Kidney (tissue), 13 donors: ENCODE measurements at regions not wholly inside any gene's neighbourhood (a gene's known extent, or its start where the extent isn't known, plus 50 kb on each side); places are given as distances from the start of the nearest gene placed in this dataset.

Experiments used
- DNase-seq, 5 donors: peaks; one replicate each; pipeline ENCODE4 v3.0.0-alpha.2; 2013 to 2020
- FAIRE-seq: peaks from 2 replicates; lab custom pipeline; 2012; peaks lifted over from hg19 to GRCh38; lab: Jason Lieb, UNC
- H3K27ac ChIP-seq, 2 donors: one replicate each; pipeline ENCODE4 v1.7.0; 2013; ENCODE audit warnings: low read depth in 2 of 2, low read length in 2 of 2, inconsistent platforms in 1 of 2
- H3K27me3 ChIP-seq: one replicate; pipeline ENCODE4 v1.7.1; 2013; ENCODE audit warnings: low read length, inconsistent platforms; ENCODE audit not compliant: control insufficient read depth, insufficient read depth
- H3K36me3 ChIP-seq, 3 donors: one replicate each; pipeline versions ENCODE4 v1.7.0 to v1.7.1; 2013; ENCODE audit warnings: low read length in 3 of 3, control low read depth in 1 of 3, inconsistent platforms in 1 of 3; ENCODE audit not compliant: insufficient read depth in 3 of 3, control insufficient read depth in 2 of 3
- H3K4me1 ChIP-seq, 3 donors: one replicate each; pipeline versions ENCODE4 v1.7.0 to v1.7.1; 2013; ENCODE audit warnings: low read length in 3 of 3, inconsistent platforms in 1 of 3, low read depth in 1 of 3; ENCODE audit not compliant: control insufficient read depth in 2 of 3, insufficient read depth in 2 of 3
- H3K4me3 ChIP-seq, 3 donors: one replicate each; pipeline versions ENCODE4 v1.7.0 to v1.8.1; 2013; ENCODE audit warnings: low read length in 3 of 3, control low read depth in 1 of 3, inconsistent platforms in 1 of 3
- H3K9ac ChIP-seq, 3 donors: one replicate each; pipeline versions ENCODE4 v1.7.0 to v1.7.1; 2013; ENCODE audit warnings: low read length in 3 of 3, control low read depth in 1 of 3, inconsistent platforms in 1 of 3
- H3K9me3 ChIP-seq, 3 donors: one replicate each; pipeline versions ENCODE4 v1.7.0 to v1.7.1; 2013; ENCODE audit warnings: low read length in 3 of 3, control low read depth in 1 of 3, inconsistent platforms in 1 of 3; ENCODE audit not compliant: control insufficient read depth in 2 of 3, insufficient read depth in 1 of 3
- CTCF ChIP-seq: IDR thresholded peaks from 3 replicates; pipeline ENCODE4 v1.5.1; 2012; ENCODE audit warnings: mild to moderate bottlenecking, moderate library complexity, borderline replicate concordance; ENCODE audit not compliant: insufficient read depth; ENCODE audit errors: extremely low read depth
- intact Hi-C: fragments of 100-400 bp; cut with DNase I; formaldehyde crosslinking; loops from one replicate; pipeline ENCODE4 v1.11.1; 2022
- donor health status: control.
- donor health status: control.
- donor health status: control.
- donor health status: control.
- donor health status: control.
- donor health status: DM: yes; HTN: yes; CAD: no.
- donor health status: Normal renal cell carcinoma (clear cell type).

GRCh38 chr15:29437888-29438702 lies 168.5 kb upstream of the NSMCE3 start:
- H3K27ac ChIP-seq = no peak overlapping the region
- no peak overlapping the region for H3K4me3 ChIP-seq
- FAIRE-seq = no peak
- H3K27me3 ChIP-seq = no peaks in the 10 kb centered on the region
- intact Hi-C loops = no loop called here
- no peak overlapping the region for H3K9ac ChIP-seq
- peak in 2 of 5 donors; percentile 8 to 14 for DNase-seq
- H3K4me1 ChIP-seq = no peaks in the 10 kb centered on the region
- H3K36me3 ChIP-seq = no peaks in the 10 kb centered on the region
- TF ChIP-seq CTCF = no peak
- no peaks in the 10 kb centered on the region for H3K9me3 ChIP-seq

GRCh38 chr15:29435811-29436210 lies 166.2 kb upstream of the NSMCE3 start:
- DNase-seq (no peak), FAIRE-seq (no peak)
- Histone ChIP-seq H3K4me1 (no peaks in the 10 kb centered on the region), H3K27me3 (no peaks in the 10 kb centered on the region), H3K9me3 (no peaks in the 10 kb centered on the region), H3K9ac (no peak overlapping the region), H3K27ac (no peak overlapping the region), H3K4me3 (no peak overlapping the region), H3K36me3 (no peaks in the 10 kb centered on the region)
- intact Hi-C loops = no loop called here
- TF ChIP-seq CTCF = no peak

- Histone ChIP-seq H3K4me1 (no peaks in the 10 kb centered on the region), H3K9ac (no peak overlapping the region), H3K27ac (no peak overlapping the region), H3K36me3 (no peaks in the 10 kb centered on the region), H3K4me3 (no peak overlapping the region), H3K27me3 (no peaks in the 10 kb centered on the region), H3K9me3 (no peaks in the 10 kb centered on the region)
- FAIRE-seq (no peak), DNase-seq (no peak)
- intact Hi-C loops = no loop called here
- no peak for TF ChIP-seq CTCF
Measured at GRCh38 chr15:29434280-29434679, 164.7 kb upstream of the NSMCE3 start.
